Sigmoid colon (tissue), 4 donors: ENCODE measurements at regions not wholly inside any gene's neighbourhood (a gene's known extent, or its start where the extent isn't known, plus 50 kb on each side); places are given as distances from the start of the nearest gene placed in this dataset.

ENCODE experiments used
- CTCF ChIP-seq, 4 experiments: fragments of 450-650 bp in 3 of 4; fragments of 200-600 bp in 1 of 4; IDR thresholded peaks; one replicate each; pipeline ENCODE4 v1.5.1; 2016 to 2019; ENCODE audit warnings: antibody characterized with exemption in 4 of 4, mild to moderate bottlenecking in 3 of 4, moderate library complexity in 2 of 4
- EP300 ChIP-seq, 4 donors: sonication (generic); formaldehyde crosslinking; IDR thresholded peaks; one replicate each; pipeline ENCODE4 v1.6.1; 2017; ENCODE audit warnings: antibody characterized with exemption in 4 of 4
- POLR2A ChIP-seq, 2 donors: fragments of 450-650 bp; IDR thresholded peaks; one replicate each; pipeline ENCODE4 v1.6.1; 2016; ENCODE audit warnings: antibody characterized with exemption in 2 of 2, mild to moderate bottlenecking in 2 of 2, moderate library complexity in 2 of 2
- POLR2AphosphoS5 ChIP-seq, 4 donors: sonication (generic); formaldehyde crosslinking; IDR thresholded peaks; one replicate each; pipeline ENCODE4 v1.6.1; 2017; ENCODE audit warnings: antibody characterized with exemption in 4 of 4

GRCh38 chr2:118627156-118627555 lies 220.3 kb downstream of the EN1 start:
- no peak for TF ChIP-seq CTCF (IDR thresholded peaks at IDR 0.05)
- no peak for TF ChIP-seq POLR2A (IDR thresholded peaks at IDR 0.05)
- TF ChIP-seq POLR2AphosphoS5 (IDR thresholded peaks at IDR 0.05): no peak
- TF ChIP-seq EP300 (IDR thresholded peaks at IDR 0.05): no peak
